ENCODE measurements at regions not wholly inside any gene's neighbourhood (a gene's known extent, or its start where the extent isn't known, plus 50 kb on each side); places are given as distances from the start of the nearest gene placed in this dataset.

GRCh38 chr4:152193059-152193458 lies 342.8 kb downstream of the FBXW7 start:
- TF ChIP-seq, protein P1, sequence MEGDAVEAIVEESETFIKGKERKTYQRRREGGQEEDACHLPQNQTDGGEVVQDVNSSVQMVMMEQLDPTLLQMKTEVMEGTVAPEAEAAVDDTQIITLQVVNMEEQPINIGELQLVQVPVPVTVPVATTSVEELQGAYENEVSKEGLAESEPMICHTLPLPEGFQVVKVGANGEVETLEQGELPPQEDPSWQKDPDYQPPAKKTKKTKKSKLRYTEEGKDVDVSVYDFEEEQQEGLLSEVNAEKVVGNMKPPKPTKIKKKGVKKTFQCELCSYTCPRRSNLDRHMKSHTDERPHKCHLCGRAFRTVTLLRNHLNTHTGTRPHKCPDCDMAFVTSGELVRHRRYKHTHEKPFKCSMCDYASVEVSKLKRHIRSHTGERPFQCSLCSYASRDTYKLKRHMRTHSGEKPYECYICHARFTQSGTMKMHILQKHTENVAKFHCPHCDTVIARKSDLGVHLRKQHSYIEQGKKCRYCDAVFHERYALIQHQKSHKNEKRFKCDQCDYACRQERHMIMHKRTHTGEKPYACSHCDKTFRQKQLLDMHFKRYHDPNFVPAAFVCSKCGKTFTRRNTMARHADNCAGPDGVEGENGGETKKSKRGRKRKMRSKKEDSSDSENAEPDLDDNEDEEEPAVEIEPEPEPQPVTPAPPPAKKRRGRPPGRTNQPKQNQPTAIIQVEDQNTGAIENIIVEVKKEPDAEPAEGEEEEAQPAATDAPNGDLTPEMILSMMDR (conservative IDR thresholded peaks at IDR 0.05; ENCODE audit: low read length) = no peak
- no peak for TF ChIP-seq EZH2phosphoT487 (IDR thresholded peaks at IDR 0.05; ENCODE audit: borderline replicate concordance, low read depth, low read length)

Data from OCI-LY7 (cell line).